ENCODE measurements at regions not wholly inside any gene's neighbourhood (a gene's known extent, or its start where the extent isn't known, plus 50 kb on each side); places are given as distances from the start of the nearest gene placed in this dataset.

GRCh38 chr20:39939241-39939865 is 749.7 kb downstream of the MAFB start:
- WGBS (ENCODE audit: insufficient coverage): 90% methylated on average over 2 of the region's 2 CpGs
- Histone ChIP-seq H3K36me3 (ENCODE audit: control insufficient read depth, insufficient read depth, low read length) (no peaks in the 10 kb centered on the region), H3K4me1 (ENCODE audit: control insufficient read depth, insufficient read depth, low read length) (no peaks in the 10 kb centered on the region), H3K9me3 (ENCODE audit: control insufficient read depth, insufficient read depth, low read length) (no peaks in the 10 kb centered on the region), H3K27ac (ENCODE audit: low read depth, low read length) (no peak overlapping the region), H3K27me3 (ENCODE audit: control insufficient read depth, insufficient read depth, low read length) (no peaks in the 10 kb centered on the region), H3K4me3 (ENCODE audit: low read depth, low read length) (no peak overlapping the region)
- no peak for DNase-seq (ENCODE audit: low read depth in 4 of 6, low spot score in 6 of 6)

GRCh38 chr20:39936401-39936800 is 752.6 kb downstream of the MAFB start:
- Histone ChIP-seq H3K4me3 (ENCODE audit: low read depth, low read length) (no peak overlapping the region), H3K9me3 (ENCODE audit: control insufficient read depth, insufficient read depth, low read length) (no peaks in the 10 kb centered on the region), H3K4me1 (ENCODE audit: control insufficient read depth, insufficient read depth, low read length) (no peaks in the 10 kb centered on the region), H3K27me3 (ENCODE audit: control insufficient read depth, insufficient read depth, low read length) (no peaks in the 10 kb centered on the region), H3K27ac (ENCODE audit: low read depth, low read length) (no peak overlapping the region), H3K36me3 (ENCODE audit: control insufficient read depth, insufficient read depth, low read length) (no peaks in the 10 kb centered on the region)
- 75% methylated on average over 5 of the region's 5 CpGs for WGBS (ENCODE audit: insufficient coverage)
- DNase-seq (ENCODE audit: low read depth in 4 of 6, low spot score in 6 of 6): no peak

GRCh38 chr20:39935901-39936300 is 753.1 kb downstream of the MAFB start:
- Histone ChIP-seq H3K9me3 (ENCODE audit: control insufficient read depth, insufficient read depth, low read length) (no peaks in the 10 kb centered on the region), H3K4me1 (ENCODE audit: control insufficient read depth, insufficient read depth, low read length) (no peaks in the 10 kb centered on the region), H3K27me3 (ENCODE audit: control insufficient read depth, insufficient read depth, low read length) (no peaks in the 10 kb centered on the region), H3K36me3 (ENCODE audit: control insufficient read depth, insufficient read depth, low read length) (no peaks in the 10 kb centered on the region), H3K4me3 (ENCODE audit: low read depth, low read length) (no peak overlapping the region), H3K27ac (ENCODE audit: low read depth, low read length) (no peak overlapping the region)
- DNase-seq (ENCODE audit: low read depth in 4 of 6, low spot score in 6 of 6): peak in 1 of 6 donors; percentile 6
- no CpG with 5 or more reads among the region's 4 CpGs for WGBS (ENCODE audit: insufficient coverage)

GRCh38 chr20:39916236-39916765 is 772.7 kb downstream of the MAFB start:
- peak in 1 of 6 donors; percentile 3 for DNase-seq (ENCODE audit: low read depth in 4 of 6, low spot score in 6 of 6)
- WGBS (ENCODE audit: insufficient coverage): 80% methylated on average over 1 of the region's 2 CpGs
- no peaks in the 10 kb centered on the region for H3K27me3 ChIP-seq (ENCODE audit: control insufficient read depth, insufficient read depth, low read length)
- H3K36me3 ChIP-seq (ENCODE audit: control insufficient read depth, insufficient read depth, low read length): no peaks in the 10 kb centered on the region
- no peaks in the 10 kb centered on the region for H3K4me1 ChIP-seq (ENCODE audit: control insufficient read depth, insufficient read depth, low read length)
- H3K9me3 ChIP-seq (ENCODE audit: control insufficient read depth, insufficient read depth, low read length): no peaks in the 10 kb centered on the region
- no peak overlapping the region for H3K27ac ChIP-seq (ENCODE audit: low read depth, low read length)
- no peak overlapping the region for H3K4me3 ChIP-seq (ENCODE audit: low read depth, low read length)

GRCh38 chr20:39913274-39913673 is 775.8 kb downstream of the MAFB start:
- DNase-seq (ENCODE audit: low read depth in 4 of 6, low spot score in 6 of 6): no peak
- Histone ChIP-seq H3K27me3 (ENCODE audit: control insufficient read depth, insufficient read depth, low read length) (peaks cover 2% of the 10 kb centered on the region), H3K27ac (ENCODE audit: low read depth, low read length) (no peak overlapping the region), H3K9me3 (ENCODE audit: control insufficient read depth, insufficient read depth, low read length) (no peaks in the 10 kb centered on the region), H3K36me3 (ENCODE audit: control insufficient read depth, insufficient read depth, low read length) (no peaks in the 10 kb centered on the region), H3K4me1 (ENCODE audit: control insufficient read depth, insufficient read depth, low read length) (no peaks in the 10 kb centered on the region), H3K4me3 (ENCODE audit: low read depth, low read length) (no peak overlapping the region)
- WGBS (ENCODE audit: insufficient coverage): 84% methylated on average over 3 of the region's 3 CpGs

- WGBS (ENCODE audit: insufficient coverage): no CpG with 5 or more reads among the region's 1 CpG
- Histone ChIP-seq H3K4me1 (ENCODE audit: control insufficient read depth, insufficient read depth, low read length) (no peaks in the 10 kb centered on the region), H3K4me3 (ENCODE audit: low read depth, low read length) (no peak overlapping the region), H3K36me3 (ENCODE audit: control insufficient read depth, insufficient read depth, low read length) (no peaks in the 10 kb centered on the region), H3K27ac (ENCODE audit: low read depth, low read length) (no peak overlapping the region), H3K9me3 (ENCODE audit: control insufficient read depth, insufficient read depth, low read length) (no peaks in the 10 kb centered on the region), H3K27me3 (ENCODE audit: control insufficient read depth, insufficient read depth, low read length) (peaks cover 2% of the 10 kb centered on the region)
- DNase-seq (ENCODE audit: low read depth in 4 of 6, low spot score in 6 of 6): peak in 1 of 6 donors; percentile 13
Observed at GRCh38 chr20:39911497-39911896, 777.5 kb downstream of the MAFB start.

- H3K4me1 ChIP-seq (ENCODE audit: control insufficient read depth, insufficient read depth, low read length): no peaks in the 10 kb centered on the region
- H3K27me3 ChIP-seq (ENCODE audit: control insufficient read depth, insufficient read depth, low read length): peaks cover 2% of the 10 kb centered on the region
- DNase-seq (ENCODE audit: low read depth in 4 of 6, low spot score in 6 of 6): peak in 1 of 6 donors; percentile 3
- no peaks in the 10 kb centered on the region for H3K9me3 ChIP-seq (ENCODE audit: control insufficient read depth, insufficient read depth, low read length)
- no peak overlapping the region for H3K4me3 ChIP-seq (ENCODE audit: low read depth, low read length)
- H3K36me3 ChIP-seq (ENCODE audit: control insufficient read depth, insufficient read depth, low read length): no peaks in the 10 kb centered on the region
- 71% methylated on average over 1 of the region's 2 CpGs for WGBS (ENCODE audit: insufficient coverage)
- no peak overlapping the region for H3K27ac ChIP-seq (ENCODE audit: low read depth, low read length)
Observed at GRCh38 chr20:39910536-39910935, 778.5 kb downstream of the MAFB start.

GRCh38 chr20:39909447-39909846 is 779.6 kb downstream of the MAFB start:
- no peaks in the 10 kb centered on the region for H3K36me3 ChIP-seq (ENCODE audit: control insufficient read depth, insufficient read depth, low read length)
- no peak overlapping the region for H3K4me3 ChIP-seq (ENCODE audit: low read depth, low read length)
- peaks cover 3% of the 10 kb centered on the region for H3K4me1 ChIP-seq (ENCODE audit: control insufficient read depth, insufficient read depth, low read length)
- no peaks in the 10 kb centered on the region for H3K9me3 ChIP-seq (ENCODE audit: control insufficient read depth, insufficient read depth, low read length)
- DNase-seq (ENCODE audit: low read depth in 4 of 6, low spot score in 6 of 6): no peak
- peaks cover 2% of the 10 kb centered on the region for H3K27me3 ChIP-seq (ENCODE audit: control insufficient read depth, insufficient read depth, low read length)
- H3K27ac ChIP-seq (ENCODE audit: low read depth, low read length): no peak overlapping the region
- 94% methylated on average over 3 of the region's 4 CpGs for WGBS (ENCODE audit: insufficient coverage)

- 19% methylated on average over 2 of the region's 7 CpGs for WGBS (ENCODE audit: insufficient coverage)
- peaks cover 6% of the 10 kb centered on the region for H3K4me1 ChIP-seq (ENCODE audit: control insufficient read depth, insufficient read depth, low read length)
- H3K9me3 ChIP-seq (ENCODE audit: control insufficient read depth, insufficient read depth, low read length): no peaks in the 10 kb centered on the region
- peaks cover 2% of the 10 kb centered on the region for H3K27me3 ChIP-seq (ENCODE audit: control insufficient read depth, insufficient read depth, low read length)
- H3K4me3 ChIP-seq (ENCODE audit: low read depth, low read length): no peak overlapping the region
- H3K27ac ChIP-seq (ENCODE audit: low read depth, low read length): peak overlapping the region; percentile 38
- peak in 2 of 6 donors; percentile 46 to 64 for DNase-seq (ENCODE audit: low read depth in 4 of 6, low spot score in 6 of 6)
- no peaks in the 10 kb centered on the region for H3K36me3 ChIP-seq (ENCODE audit: control insufficient read depth, insufficient read depth, low read length)
Observed at GRCh38 chr20:39904476-39905112, 784.4 kb downstream of the MAFB start.
